Parathyroid adenoma (tissue), 2 donors: ENCODE measurements at regions not wholly inside any gene's neighbourhood (a gene's known extent, or its start where the extent isn't known, plus 50 kb on each side); places are given as distances from the start of the nearest gene placed in this dataset.

Experiments
- H2AFZ ChIP-seq: fragments of 300-600 bp; sonication (generic); one replicate; pipeline ENCODE4 v1.7.0; 2017; ENCODE audit warnings: antibody characterized with exemption, mild to moderate bottlenecking
- H3K27ac ChIP-seq: fragments of 300-600 bp; sonication (generic); one replicate; pipeline ENCODE4 v1.7.0; 2017
- H3K27me3 ChIP-seq: fragments of 300-600 bp; sonication (generic); one replicate; pipeline ENCODE4 v1.7.0; 2017; ENCODE audit warnings: low read length; ENCODE audit not compliant: control insufficient read depth, insufficient read depth
- H3K36me3 ChIP-seq: fragments of 300-600 bp; sonication (generic); one replicate; pipeline ENCODE4 v1.7.0; 2017; ENCODE audit warnings: low read length; ENCODE audit not compliant: control insufficient read depth, insufficient read depth
- H3K4me1 ChIP-seq: fragments of 300-600 bp; sonication (generic); one replicate; pipeline ENCODE4 v1.7.0; 2017; ENCODE audit warnings: control low read depth
- H3K4me2 ChIP-seq: fragments of 300-600 bp; sonication (generic); one replicate; pipeline ENCODE4 v1.7.0; 2017; ENCODE audit warnings: low read length
- H3K4me3 ChIP-seq: fragments of 300-600 bp; sonication (generic); one replicate; pipeline ENCODE4 v1.7.0; 2017; ENCODE audit warnings: low read depth, low read length
- H3K79me2 ChIP-seq: fragments of 300-600 bp; sonication (generic); one replicate; pipeline ENCODE4 v1.7.0; 2017; ENCODE audit warnings: control low read depth
- H3K9ac ChIP-seq: fragments of 300-600 bp; sonication (generic); one replicate; pipeline ENCODE4 v1.7.0; 2017; ENCODE audit warnings: mild to moderate bottlenecking
- H3K9me3 ChIP-seq: fragments of 300-600 bp; sonication (generic); one replicate; pipeline ENCODE4 v1.7.0; 2017; ENCODE audit warnings: low read length; ENCODE audit not compliant: control insufficient read depth
- TF ChIP-seq, protein P1 (sequence below): fragments of 300-600 bp; sonication (generic); IDR thresholded peaks from one replicate; pipeline ENCODE4 v1.7.0; 2017; ENCODE audit warnings: antibody characterized with exemption, mild to moderate bottlenecking
- donor health status: primary hyperparathyroidism.

DNA sequence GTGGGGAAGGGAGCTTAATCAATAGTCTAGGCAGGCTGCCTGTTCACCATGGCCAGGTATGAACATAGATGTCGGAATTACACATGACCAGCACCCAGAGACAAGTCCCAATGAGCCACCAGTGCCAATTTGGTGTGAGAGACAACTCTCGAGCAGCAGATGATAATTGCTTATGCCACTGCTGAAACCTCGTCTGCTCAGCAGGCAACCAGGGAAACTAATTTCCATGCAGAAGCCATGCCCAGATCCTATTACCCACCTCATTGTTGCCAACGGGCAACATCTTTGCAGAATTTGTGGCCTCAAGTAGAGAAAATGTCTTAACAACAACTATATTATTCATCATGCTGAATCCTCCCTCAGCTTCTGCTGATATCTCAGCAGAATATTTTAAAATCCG lies 84.9 kb downstream of the CGGBP1 start:
- no peaks in the 10 kb centered on the region for H3K79me2 ChIP-seq
- no peaks in the 10 kb centered on the region for H3K27me3 ChIP-seq
- H2AFZ ChIP-seq = no peak overlapping the region
- H3K4me1 ChIP-seq = no peaks in the 10 kb centered on the region
- no peak overlapping the region for H3K4me2 ChIP-seq
- TF ChIP-seq, protein P1, sequence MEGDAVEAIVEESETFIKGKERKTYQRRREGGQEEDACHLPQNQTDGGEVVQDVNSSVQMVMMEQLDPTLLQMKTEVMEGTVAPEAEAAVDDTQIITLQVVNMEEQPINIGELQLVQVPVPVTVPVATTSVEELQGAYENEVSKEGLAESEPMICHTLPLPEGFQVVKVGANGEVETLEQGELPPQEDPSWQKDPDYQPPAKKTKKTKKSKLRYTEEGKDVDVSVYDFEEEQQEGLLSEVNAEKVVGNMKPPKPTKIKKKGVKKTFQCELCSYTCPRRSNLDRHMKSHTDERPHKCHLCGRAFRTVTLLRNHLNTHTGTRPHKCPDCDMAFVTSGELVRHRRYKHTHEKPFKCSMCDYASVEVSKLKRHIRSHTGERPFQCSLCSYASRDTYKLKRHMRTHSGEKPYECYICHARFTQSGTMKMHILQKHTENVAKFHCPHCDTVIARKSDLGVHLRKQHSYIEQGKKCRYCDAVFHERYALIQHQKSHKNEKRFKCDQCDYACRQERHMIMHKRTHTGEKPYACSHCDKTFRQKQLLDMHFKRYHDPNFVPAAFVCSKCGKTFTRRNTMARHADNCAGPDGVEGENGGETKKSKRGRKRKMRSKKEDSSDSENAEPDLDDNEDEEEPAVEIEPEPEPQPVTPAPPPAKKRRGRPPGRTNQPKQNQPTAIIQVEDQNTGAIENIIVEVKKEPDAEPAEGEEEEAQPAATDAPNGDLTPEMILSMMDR = no peak
- no peaks in the 10 kb centered on the region for H3K36me3 ChIP-seq
- no peak overlapping the region for H3K4me3 ChIP-seq
- no peak overlapping the region for H3K9ac ChIP-seq
- H3K27ac ChIP-seq = no peak overlapping the region
- no peaks in the 10 kb centered on the region for H3K9me3 ChIP-seq

DNA sequence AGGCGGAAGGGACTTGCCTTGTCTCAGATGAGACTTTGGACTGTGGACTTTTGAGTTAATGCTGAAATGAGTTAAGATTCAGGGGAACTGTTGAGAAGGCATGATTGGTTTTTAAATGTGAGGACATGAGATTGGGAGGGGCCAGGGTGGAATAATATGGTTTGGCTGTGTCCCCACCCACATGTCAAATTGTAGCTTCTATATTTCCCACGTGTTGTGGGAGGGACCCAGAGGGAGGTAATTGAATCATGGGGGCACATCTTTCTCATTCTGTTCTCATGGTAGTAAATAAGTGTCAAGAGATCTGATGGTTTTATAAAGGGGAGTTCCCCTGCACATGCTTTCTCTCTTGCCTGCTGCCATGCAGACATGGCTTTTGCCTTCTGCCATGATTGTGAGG lies 89.2 kb downstream of the CGGBP1 start:
- no peaks in the 10 kb centered on the region for H3K79me2 ChIP-seq
- TF ChIP-seq, protein P1 = no peak
- H3K27ac ChIP-seq = no peak overlapping the region
- H3K36me3 ChIP-seq = no peaks in the 10 kb centered on the region
- H3K4me3 ChIP-seq = no peak overlapping the region
- no peaks in the 10 kb centered on the region for H3K27me3 ChIP-seq
- H3K9me3 ChIP-seq = no peaks in the 10 kb centered on the region
- no peak overlapping the region for H3K4me2 ChIP-seq
- no peaks in the 10 kb centered on the region for H3K4me1 ChIP-seq
- H3K9ac ChIP-seq = no peak overlapping the region
- H2AFZ ChIP-seq = no peak overlapping the region

DNA sequence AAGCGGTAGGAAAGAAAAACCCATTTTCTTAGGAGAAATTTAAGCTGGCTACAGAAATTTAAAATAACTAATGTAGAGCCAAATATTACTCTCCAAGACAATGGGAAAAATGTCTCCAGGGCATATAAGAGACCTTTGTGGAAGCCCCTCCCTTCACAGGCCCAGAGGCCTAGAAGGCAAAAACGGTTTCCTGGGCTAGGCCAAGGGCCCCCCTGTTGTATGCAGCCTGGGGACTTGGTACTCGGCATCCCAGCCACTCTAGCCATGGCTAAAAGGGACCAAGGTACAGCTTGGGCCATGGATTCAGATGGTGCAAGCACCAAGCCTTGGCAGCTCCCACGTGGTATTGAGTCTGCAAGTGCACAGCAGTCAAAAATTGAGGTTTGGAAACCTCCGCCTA lies 90.1 kb downstream of the CGGBP1 start:
- no peaks in the 10 kb centered on the region for H3K79me2 ChIP-seq
- H3K27me3 ChIP-seq = no peaks in the 10 kb centered on the region
- H3K36me3 ChIP-seq = no peaks in the 10 kb centered on the region
- H3K9ac ChIP-seq = no peak overlapping the region
- no peak overlapping the region for H2AFZ ChIP-seq
- TF ChIP-seq, protein P1 = no peak
- no peaks in the 10 kb centered on the region for H3K9me3 ChIP-seq
- no peak overlapping the region for H3K4me3 ChIP-seq
- H3K4me1 ChIP-seq = no peaks in the 10 kb centered on the region
- H3K4me2 ChIP-seq = no peak overlapping the region
- no peak overlapping the region for H3K27ac ChIP-seq

DNA sequence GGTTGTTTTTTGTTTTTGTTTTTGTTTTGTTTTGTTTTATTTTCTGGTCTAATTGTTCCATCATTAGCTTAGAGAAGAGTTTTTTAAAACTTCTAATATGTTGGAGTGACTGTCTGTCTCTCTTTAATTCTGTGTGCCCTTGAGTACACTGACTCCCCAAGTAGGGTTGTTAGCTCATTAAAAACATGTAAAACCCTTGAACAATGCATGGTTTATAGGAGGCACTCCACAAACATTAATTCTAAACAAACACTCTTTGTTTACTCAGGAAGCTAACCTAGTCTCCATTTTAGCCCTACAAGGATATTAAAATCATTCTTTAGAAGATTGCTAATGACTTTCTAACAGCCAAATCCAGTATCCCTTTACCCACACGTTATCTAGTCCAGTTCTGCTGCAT lies 100.5 kb downstream of the CGGBP1 start:
- H3K79me2 ChIP-seq = no peaks in the 10 kb centered on the region
- H3K36me3 ChIP-seq = no peaks in the 10 kb centered on the region
- H3K4me3 ChIP-seq = no peak overlapping the region
- TF ChIP-seq, protein P1 = no peak
- no peak overlapping the region for H3K27ac ChIP-seq
- H3K4me1 ChIP-seq = no peaks in the 10 kb centered on the region
- no peaks in the 10 kb centered on the region for H3K9me3 ChIP-seq
- no peaks in the 10 kb centered on the region for H3K27me3 ChIP-seq
- no peak overlapping the region for H2AFZ ChIP-seq
- no peak overlapping the region for H3K4me2 ChIP-seq
- no peak overlapping the region for H3K9ac ChIP-seq

DNA sequence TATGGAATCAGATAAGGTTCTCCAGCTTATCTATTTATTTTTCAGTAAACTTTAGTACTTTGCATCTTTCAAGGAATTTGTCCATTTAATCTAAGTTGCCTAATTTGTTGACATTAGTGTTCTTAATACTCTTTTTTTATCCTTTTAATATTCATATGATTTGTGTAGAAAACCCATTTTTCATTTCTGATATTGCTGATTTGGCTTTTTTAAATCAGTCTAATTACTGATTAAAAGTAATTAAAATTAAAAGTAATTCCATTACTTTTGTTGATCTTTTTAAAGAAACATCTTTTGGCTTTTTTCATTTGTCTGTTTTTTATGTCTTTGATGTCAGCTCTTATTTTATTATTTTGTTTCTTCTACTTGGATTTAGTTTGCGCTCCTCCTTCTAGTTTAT lies 101.2 kb downstream of the CGGBP1 start:
- TF ChIP-seq, protein P1 = no peak
- H3K4me3 ChIP-seq = no peak overlapping the region
- no peaks in the 10 kb centered on the region for H3K9me3 ChIP-seq
- no peaks in the 10 kb centered on the region for H3K4me1 ChIP-seq
- no peaks in the 10 kb centered on the region for H3K36me3 ChIP-seq
- no peaks in the 10 kb centered on the region for H3K27me3 ChIP-seq
- H3K79me2 ChIP-seq = no peaks in the 10 kb centered on the region
- H3K27ac ChIP-seq = no peak overlapping the region
- no peak overlapping the region for H3K9ac ChIP-seq
- H3K4me2 ChIP-seq = no peak overlapping the region
- no peak overlapping the region for H2AFZ ChIP-seq
